Mesenchymal stem cell (in vitro differentiated cells and primary cell): ENCODE measurements at regions not wholly inside any gene's neighbourhood (a gene's known extent, or its start where the extent isn't known, plus 50 kb on each side); places are given as distances from the start of the nearest gene placed in this dataset.

ENCODE experiments used
- DNase-seq: peaks from one replicate; pipeline ENCODE4 v3.0.0-alpha.2; 2013
- H2AFZ ChIP-seq: one replicate; pipeline ENCODE4 v1.6.1; 2013; ENCODE audit warnings: low read depth, mild to moderate bottlenecking, control low read depth, inconsistent platforms, low read length, moderate library complexity
- H2AK5ac ChIP-seq: 2 replicates; pipeline ENCODE4 v1.6.1; 2013; ENCODE audit warnings: low read length, moderate library complexity, mild to moderate bottlenecking, inconsistent platforms; ENCODE audit not compliant: severe bottlenecking
- H2BK120ac ChIP-seq: one replicate; pipeline ENCODE4 v1.6.1; 2013; ENCODE audit warnings: low read depth, mild to moderate bottlenecking, inconsistent platforms, low read length, moderate library complexity
- H2BK12ac ChIP-seq, 2 experiments: one replicate each; pipeline ENCODE4 v1.6.1; 2013; ENCODE audit warnings: inconsistent platforms in 2 of 2, low read length in 2 of 2, mild to moderate bottlenecking in 2 of 2, moderate library complexity in 2 of 2, control low read depth in 1 of 2
- H2BK15ac ChIP-seq: one replicate; pipeline ENCODE4 v1.6.1; 2013; ENCODE audit warnings: mild to moderate bottlenecking, low read depth, inconsistent platforms; ENCODE audit not compliant: poor library complexity, severe bottlenecking
- H2BK5ac ChIP-seq: 2 replicates; pipeline ENCODE4 v1.6.1; 2013; ENCODE audit warnings: low read depth, mild to moderate bottlenecking, low read length, control low read depth, inconsistent platforms; ENCODE audit not compliant: poor library complexity, severe bottlenecking
- H3K14ac ChIP-seq, 2 experiments: one replicate each; pipeline ENCODE4 v1.6.1; 2013; ENCODE audit warnings: inconsistent platforms in 2 of 2, low read length in 2 of 2, control low read depth in 1 of 2, mild to moderate bottlenecking in 1 of 2, moderate library complexity in 1 of 2
- H3K18ac ChIP-seq, 2 experiments: one replicate each; pipeline ENCODE4 v1.6.1; 2013; ENCODE audit warnings: inconsistent platforms in 2 of 2, low read length in 2 of 2, control low read depth in 1 of 2, low read depth in 1 of 2, mild to moderate bottlenecking in 1 of 2
- H3K23ac ChIP-seq, 2 experiments: one replicate each; pipeline ENCODE4 v1.6.1; 2013; ENCODE audit warnings: inconsistent platforms in 2 of 2, low read length in 2 of 2, mild to moderate bottlenecking in 2 of 2, moderate library complexity in 2 of 2, control low read depth in 1 of 2
- H3K27ac ChIP-seq: 2 replicates; pipeline ENCODE4 v1.5.1; 2013; ENCODE audit warnings: mild to moderate bottlenecking, moderate library complexity, low read length, control low read depth, inconsistent platforms; ENCODE audit not compliant: poor library complexity, severe bottlenecking
- H3K27me3 ChIP-seq, 2 experiments: 2 replicates each; pipeline versions ENCODE4 v1.6.1 to v1.7.0; 2013; ENCODE audit warnings: low read length in 2 of 2, mild to moderate bottlenecking in 2 of 2, moderate library complexity in 2 of 2, control low read depth in 1 of 2, inconsistent platforms in 1 of 2; ENCODE audit not compliant: control insufficient read depth in 1 of 2, insufficient read depth in 1 of 2
- H3K36me3 ChIP-seq, 2 experiments: 2 replicates each; pipeline versions ENCODE4 v1.6.1 to v1.7.0; 2013; ENCODE audit warnings: low read length in 2 of 2, control low read depth in 1 of 2, inconsistent platforms in 1 of 2, low read depth in 1 of 2, mild to moderate bottlenecking in 1 of 2; ENCODE audit not compliant: insufficient read depth in 2 of 2, control insufficient read depth in 1 of 2
- H3K4ac ChIP-seq, 2 experiments: one replicate each; pipeline ENCODE4 v1.6.1; 2013; ENCODE audit warnings: inconsistent platforms in 2 of 2, low read length in 2 of 2, mild to moderate bottlenecking in 2 of 2, moderate library complexity in 2 of 2, control low read depth in 1 of 2, low read depth in 1 of 2
- H3K4me1 ChIP-seq: 2 replicates; pipeline ENCODE4 v1.6.1; 2013; ENCODE audit warnings: low read depth, low read length, control low read depth; ENCODE audit not compliant: control insufficient read depth, insufficient read depth
- H3K4me2 ChIP-seq: 2 replicates; pipeline ENCODE4 v1.6.1; 2013; ENCODE audit warnings: low read length, mild to moderate bottlenecking, inconsistent platforms; ENCODE audit not compliant: poor library complexity, severe bottlenecking
- H3K4me3 ChIP-seq, 2 experiments: 2 replicates each; pipeline versions ENCODE4 v1.5.1 to v1.7.0; 2013; ENCODE audit warnings: low read length in 2 of 2, mild to moderate bottlenecking in 2 of 2, control low read depth in 1 of 2, low read depth in 1 of 2; ENCODE audit not compliant: insufficient read depth in 1 of 2
- H3K79me1 ChIP-seq: replicated peaks from 2 replicates; pipeline ENCODE4 v1.6.1; 2013; ENCODE audit warnings: mild to moderate bottlenecking, control low read depth, low read length, inconsistent platforms; ENCODE audit not compliant: poor library complexity, severe bottlenecking
- H3K9ac ChIP-seq: 2 replicates; pipeline ENCODE4 v1.7.0; 2013; ENCODE audit warnings: mild to moderate bottlenecking, low read length, moderate library complexity
- H3K9me3 ChIP-seq: 2 replicates; pipeline ENCODE4 v1.7.0; 2013; ENCODE audit warnings: mild to moderate bottlenecking, low read length; ENCODE audit not compliant: control insufficient read depth
- H4K8ac ChIP-seq: one replicate; pipeline ENCODE4 v1.6.1; 2013; ENCODE audit warnings: inconsistent platforms, mild to moderate bottlenecking, low read length, moderate library complexity
- H4K91ac ChIP-seq: one replicate; pipeline ENCODE4 v1.6.1; 2013; ENCODE audit warnings: mild to moderate bottlenecking, low read length, inconsistent platforms
- WGBS: methylation state at CpG from one replicate; pipeline ENCODE4 v1.1.7; 2013; ENCODE audit warnings: mixed read lengths; 5-methylcytosine and 5-hydroxymethylcytosine counted together

DNA sequence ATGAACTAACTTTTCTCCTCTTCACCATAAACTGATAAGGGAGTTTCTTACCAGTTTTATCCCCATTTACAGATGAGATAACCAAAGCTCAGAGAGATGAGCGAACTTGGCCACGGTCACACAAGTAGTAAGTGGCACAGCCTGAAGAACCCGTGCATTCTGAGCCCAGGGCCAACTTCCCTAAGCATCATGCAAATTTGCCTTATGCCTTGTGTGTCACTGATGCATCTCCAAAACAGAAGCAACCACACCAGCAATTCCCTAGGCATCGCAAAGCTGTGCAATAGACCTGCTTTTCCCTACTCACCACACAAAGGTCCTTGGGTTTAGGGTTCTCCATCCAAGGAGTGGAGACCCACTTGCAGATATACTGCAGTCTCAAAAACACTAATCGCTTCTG, 304.5 kb upstream of the KAZN start:
- Histone ChIP-seq H3K4me3 (no peak overlapping the region), H3K4me2 (no peak overlapping the region), H3K4me1 (no peaks in the 10 kb centered on the region), H2AK5ac (no peak overlapping the region), H2BK120ac (no peak overlapping the region), H3K9me3 (no peaks in the 10 kb centered on the region), H4K91ac (no peak overlapping the region), H4K8ac (no peak overlapping the region), H3K4ac (no peak overlapping the region), H3K27ac (no peak overlapping the region), H3K23ac (no peak overlapping the region), H3K79me1 (no peaks in the 10 kb centered on the region), H3K18ac (no peak overlapping the region), H3K9ac (no peak overlapping the region), H2AFZ (no peak overlapping the region), H2BK5ac (no peak overlapping the region), H3K14ac (no peak overlapping the region), H2BK15ac (no peak overlapping the region), H2BK12ac (no peak overlapping the region), H3K36me3 (no peaks in the 10 kb centered on the region), H3K27me3 (peaks cover 0 to 2% of the 10 kb centered on the region in 2 experiments)
- DNase-seq: no peak
- 79% methylated on average over 5 of the region's 5 CpGs for WGBS

DNA sequence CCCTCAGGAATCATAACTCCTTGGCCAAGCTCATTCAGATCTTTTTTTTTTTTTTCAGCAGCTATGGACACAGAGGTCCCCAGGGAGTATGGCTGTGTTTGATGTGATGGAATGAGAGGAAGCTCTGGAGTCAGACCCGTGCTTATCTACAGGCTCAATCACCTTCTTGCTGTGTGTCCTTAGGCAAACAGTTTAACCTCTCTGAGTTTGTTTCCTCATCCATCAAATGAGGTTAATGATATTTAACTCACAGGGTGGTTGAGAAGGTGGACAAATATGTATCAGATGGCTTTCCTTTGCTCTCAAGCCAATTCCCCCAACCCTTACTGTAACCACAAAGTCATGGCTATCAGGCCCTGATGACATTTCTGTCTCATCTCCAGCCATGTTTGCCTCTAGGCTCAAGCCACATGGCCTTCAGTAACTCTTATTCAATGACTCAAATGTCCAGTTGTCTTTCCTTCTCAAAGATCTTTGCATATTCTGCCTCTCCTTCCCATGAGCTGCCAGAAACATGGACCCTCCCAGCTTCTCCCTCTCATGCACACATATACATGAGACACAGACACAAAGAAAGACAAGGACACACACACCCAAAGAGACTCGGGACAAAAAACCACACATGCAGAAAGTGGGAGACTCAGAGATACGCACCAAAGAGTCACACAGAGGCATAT, 303.5 kb upstream of the KAZN start:
- peaks cover 0 to 2% of the 10 kb centered on the region in 2 experiments for H3K27me3 ChIP-seq
- H3K14ac ChIP-seq: no peak overlapping the region
- DNase-seq: no peak
- H3K4me3 ChIP-seq: no peak overlapping the region
- no peak overlapping the region for H2BK5ac ChIP-seq
- no peaks in the 10 kb centered on the region for H3K9me3 ChIP-seq
- no peak overlapping the region for H2BK120ac ChIP-seq
- H3K4me2 ChIP-seq: no peak overlapping the region
- H3K4ac ChIP-seq: no peak overlapping the region
- no peaks in the 10 kb centered on the region for H3K36me3 ChIP-seq
- H4K8ac ChIP-seq: no peak overlapping the region
- H4K91ac ChIP-seq: no peak overlapping the region
- no peaks in the 10 kb centered on the region for H3K4me1 ChIP-seq
- H2AK5ac ChIP-seq: no peak overlapping the region
- H3K27ac ChIP-seq: no peak overlapping the region
- no peak overlapping the region for H3K18ac ChIP-seq
- no peak overlapping the region for H3K23ac ChIP-seq
- WGBS: 74% methylated on average over 2 of the region's 3 CpGs
- H3K9ac ChIP-seq: no peak overlapping the region
- H2BK12ac ChIP-seq: no peak overlapping the region
- H2BK15ac ChIP-seq: no peak overlapping the region
- H3K79me1 ChIP-seq: no peaks in the 10 kb centered on the region
- no peak overlapping the region for H2AFZ ChIP-seq

DNA sequence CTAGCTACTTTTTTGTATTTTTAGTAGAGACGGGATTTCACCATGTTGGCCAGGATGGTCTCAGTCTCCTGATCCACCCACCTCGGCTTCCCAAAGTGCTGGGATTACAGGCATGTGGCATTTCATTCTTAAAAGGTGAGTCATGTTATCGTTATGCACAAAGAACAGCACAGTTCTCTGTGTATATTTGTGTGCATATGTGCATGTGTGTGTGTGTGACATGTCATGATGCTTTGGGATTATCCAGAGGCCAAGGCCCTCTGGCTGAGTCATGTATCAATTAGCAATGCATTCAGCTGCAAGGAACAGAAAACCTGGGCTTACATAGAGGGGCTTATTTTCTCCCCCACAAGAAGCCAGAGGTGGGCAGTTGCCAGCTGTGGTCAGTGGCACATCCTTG, 301.7 kb upstream of the KAZN start:
- Histone ChIP-seq H2BK12ac (no peak overlapping the region), H2BK120ac (no peak overlapping the region), H3K4me1 (no peaks in the 10 kb centered on the region), H2BK15ac (no peak overlapping the region), H3K79me1 (no peaks in the 10 kb centered on the region), H3K27me3 (peaks cover 0 to 2% of the 10 kb centered on the region in 2 experiments), H3K9me3 (no peaks in the 10 kb centered on the region), H3K9ac (no peak overlapping the region), H3K23ac (no peak overlapping the region), H3K4me2 (no peak overlapping the region), H3K36me3 (no peaks in the 10 kb centered on the region), H3K4ac (no peak overlapping the region), H2BK5ac (no peak overlapping the region), H2AK5ac (no peak overlapping the region), H3K14ac (no peak overlapping the region), H2AFZ (no peak overlapping the region), H4K8ac (no peak overlapping the region), H3K27ac (no peak overlapping the region), H3K4me3 (no peak overlapping the region), H3K18ac (no peak overlapping the region), H4K91ac (no peak overlapping the region)
- 51% methylated on average over 3 of the region's 3 CpGs for WGBS
- DNase-seq: no peak

DNA sequence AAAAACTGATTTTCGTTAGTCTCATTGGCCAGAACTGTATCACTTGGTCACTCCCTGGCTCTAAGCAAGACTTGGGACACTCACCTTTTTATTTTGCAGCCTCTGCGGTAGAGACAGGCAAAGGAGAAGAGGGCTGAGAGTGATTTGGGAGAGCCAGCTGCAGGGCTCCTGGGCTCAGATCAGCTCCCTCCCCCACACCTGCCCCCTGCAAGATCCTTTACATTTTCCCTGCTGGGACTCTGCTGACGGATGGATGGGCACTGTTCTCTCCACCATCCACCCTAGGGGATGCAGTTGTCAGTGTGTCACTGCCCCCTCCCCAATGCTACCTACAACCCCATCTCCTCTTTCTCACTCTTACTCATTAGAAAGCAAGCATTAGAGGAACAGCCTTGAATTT, 301.1 kb upstream of the KAZN start:
- Histone ChIP-seq H2BK15ac (no peak overlapping the region), H3K4ac (no peak overlapping the region), H3K27me3 (peaks cover 0 to 2% of the 10 kb centered on the region in 2 experiments), H3K79me1 (no peaks in the 10 kb centered on the region), H3K9me3 (no peaks in the 10 kb centered on the region), H3K9ac (no peak overlapping the region), H2BK12ac (no peak overlapping the region), H3K23ac (no peak overlapping the region), H3K4me2 (no peak overlapping the region), H3K4me3 (no peak overlapping the region), H2AFZ (no peak overlapping the region), H3K4me1 (no peaks in the 10 kb centered on the region), H4K91ac (no peak overlapping the region), H2AK5ac (no peak overlapping the region), H2BK120ac (no peak overlapping the region), H3K18ac (no peak overlapping the region), H2BK5ac (no peak overlapping the region), H3K36me3 (no peaks in the 10 kb centered on the region), H4K8ac (no peak overlapping the region), H3K14ac (no peak overlapping the region), H3K27ac (no peak overlapping the region)
- WGBS: 75% methylated on average over 3 of the region's 3 CpGs
- no peak for DNase-seq
